Suprapubic skin (tissue), 4 donors: ENCODE measurements at regions not wholly inside any gene's neighbourhood (a gene's known extent, or its start where the extent isn't known, plus 50 kb on each side); places are given as distances from the start of the nearest gene placed in this dataset.

Experiments used
- EP300 ChIP-seq: sonication (generic); formaldehyde crosslinking; IDR thresholded peaks from one replicate; pipeline ENCODE4 v1.6.1; 2017; ENCODE audit warnings: antibody characterized with exemption
- POLR2A ChIP-seq, 2 donors: fragments of 450-650 bp; IDR thresholded peaks; one replicate each; pipeline ENCODE4 v1.6.1; 2017; ENCODE audit warnings: antibody characterized with exemption in 2 of 2, mild to moderate bottlenecking in 2 of 2, moderate library complexity in 2 of 2
- POLR2AphosphoS5 ChIP-seq, 3 donors: sonication (generic); formaldehyde crosslinking; IDR thresholded peaks; one replicate each; pipeline ENCODE4 v1.6.1; 2017; ENCODE audit warnings: antibody characterized with exemption in 3 of 3
- TF ChIP-seq, protein P1 (sequence below), 2 donors: fragments of 200-600 bp in 1 of 2; fragments of 450-650 bp in 1 of 2; sonication (generic) in 1 of 2; IDR thresholded peaks; one replicate each; pipeline ENCODE4 v1.5.1; 2016 to 2019; ENCODE audit warnings: antibody characterized with exemption in 2 of 2, mild to moderate bottlenecking in 1 of 2, moderate library complexity in 1 of 2

DNA sequence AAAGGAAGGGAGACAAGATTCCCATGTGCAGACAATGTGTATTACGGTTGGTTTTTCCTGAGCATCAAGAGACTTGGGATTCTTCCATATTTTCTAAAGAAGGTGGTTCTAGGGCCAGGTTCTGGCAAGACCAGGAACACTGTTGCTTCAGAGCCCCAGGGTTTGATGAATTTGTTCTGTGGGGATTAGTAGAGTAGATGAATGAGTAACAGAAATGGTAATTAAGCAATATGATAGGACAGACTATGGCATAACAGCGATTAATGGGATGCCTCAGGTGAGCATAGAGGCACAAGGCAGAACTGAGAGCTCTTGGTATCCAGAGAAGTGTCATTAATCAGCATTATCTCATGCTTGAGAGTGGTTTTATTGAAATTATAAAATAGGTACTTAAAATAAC lies 82.8 kb upstream of the PNPT1 start:
- no peak for TF ChIP-seq POLR2A (IDR thresholded peaks at IDR 0.05)
- TF ChIP-seq EP300: no peak
- TF ChIP-seq, protein P1, sequence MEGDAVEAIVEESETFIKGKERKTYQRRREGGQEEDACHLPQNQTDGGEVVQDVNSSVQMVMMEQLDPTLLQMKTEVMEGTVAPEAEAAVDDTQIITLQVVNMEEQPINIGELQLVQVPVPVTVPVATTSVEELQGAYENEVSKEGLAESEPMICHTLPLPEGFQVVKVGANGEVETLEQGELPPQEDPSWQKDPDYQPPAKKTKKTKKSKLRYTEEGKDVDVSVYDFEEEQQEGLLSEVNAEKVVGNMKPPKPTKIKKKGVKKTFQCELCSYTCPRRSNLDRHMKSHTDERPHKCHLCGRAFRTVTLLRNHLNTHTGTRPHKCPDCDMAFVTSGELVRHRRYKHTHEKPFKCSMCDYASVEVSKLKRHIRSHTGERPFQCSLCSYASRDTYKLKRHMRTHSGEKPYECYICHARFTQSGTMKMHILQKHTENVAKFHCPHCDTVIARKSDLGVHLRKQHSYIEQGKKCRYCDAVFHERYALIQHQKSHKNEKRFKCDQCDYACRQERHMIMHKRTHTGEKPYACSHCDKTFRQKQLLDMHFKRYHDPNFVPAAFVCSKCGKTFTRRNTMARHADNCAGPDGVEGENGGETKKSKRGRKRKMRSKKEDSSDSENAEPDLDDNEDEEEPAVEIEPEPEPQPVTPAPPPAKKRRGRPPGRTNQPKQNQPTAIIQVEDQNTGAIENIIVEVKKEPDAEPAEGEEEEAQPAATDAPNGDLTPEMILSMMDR (IDR thresholded peaks at IDR 0.05): no peak
- TF ChIP-seq POLR2AphosphoS5 (IDR thresholded peaks at IDR 0.05): no peak
